HCT116 (cell line): ENCODE measurements at regions not wholly inside any gene's neighbourhood (a gene's known extent, or its start where the extent isn't known, plus 50 kb on each side); places are given as distances from the start of the nearest gene placed in this dataset.

Experiments
- ATAC-seq: fragments of 200-7000 bp; cut with Tn5 transposase; 2 replicates; pipeline ENCODE4 v1.9.1; 2020; ENCODE audit warnings: mild to moderate bottlenecking, moderate library complexity
- BruUV-seq: library from RNA; stranded (reverse); fragments of 400-500 nt; replicated peaks from 2 replicates; lab custom pipeline; 2021; lab: Mats Ljungman, UMichigan
- CTCF ChIA-PET: fragments of 300-600 bp; sonication (Branson Sonifier 250); formaldehyde crosslinking; loops from one replicate; lab custom pipeline; 2021; ENCODE audit warnings: antibody characterized with exemption; lab: Charles Lee
- POLR2A ChIA-PET: fragments of 300-600, 350-600 bp; sonication (Branson Sonifier 250); formaldehyde crosslinking; loops from one replicate; lab custom pipeline; 2021; ENCODE audit warnings: antibody characterized with exemption; lab: Charles Lee
- RAD21 ChIA-PET, 2 experiments: fragments of 300-600 bp; sonication (Branson Sonifier 250); formaldehyde crosslinking; loops; one replicate each; lab custom pipeline; 2023; ENCODE audit warnings: low total read pairs in 2 of 2; ENCODE audit not compliant: uncharacterized antibody in 2 of 2, unreplicated experiment in 2 of 2, low non-redundant PET in 1 of 2; lab: Charles Lee
- DNase-seq: peaks from one replicate; pipeline ENCODE4 v3.0.0-alpha.2; 2010; ENCODE audit warnings: low read depth, low spot score
- H2AFZ ChIP-seq: fragments of 200-600 bp; shearing (Covaris generic), sonication (generic); 2 replicates; pipeline ENCODE4 v1.6.1; 2017; ENCODE audit warnings: low read depth, mixed run types, mixed read lengths, antibody characterized with exemption, low read length; ENCODE audit not compliant: poor library complexity, severe bottlenecking
- H3K27ac ChIP-seq: 2 replicates; pipeline ENCODE4 v1.5.1; 2012; ENCODE audit warnings: low read depth, low read length
- H3K27me3 ChIP-seq: fragments of 200-600 bp; sonication (generic); 2 replicates; pipeline ENCODE4 v1.6.1; 2016; ENCODE audit warnings: mixed run types, low read length, mixed read lengths; ENCODE audit not compliant: insufficient read depth
- H3K36me3 ChIP-seq, 2 experiments: fragments of 200-500 bp in 1 of 2; fragments of 200-600 bp in 1 of 2; sonication (Bioruptor generic) in 1 of 2; sonication (generic) in 1 of 2; 2 replicates each; pipeline versions ENCODE4 v1.5.1 to v1.6.1; 2014 to 2016; ENCODE audit warnings: low read length in 2 of 2, inconsistent platforms in 1 of 2, mixed read lengths in 1 of 2, mixed run types in 1 of 2; ENCODE audit not compliant: insufficient read depth in 2 of 2, control insufficient read depth in 1 of 2
- H3K4me1 ChIP-seq, 2 experiments: fragments of 200-600 bp in 1 of 2; sonication (generic) in 1 of 2; 2 replicates each; pipeline versions ENCODE4 v1.5.1 to v1.6.1; 2012 to 2017; ENCODE audit warnings: low read length in 2 of 2, inconsistent platforms in 1 of 2, mild to moderate bottlenecking in 1 of 2, mixed read lengths in 1 of 2, mixed run types in 1 of 2, moderate library complexity in 1 of 2; ENCODE audit not compliant: insufficient read depth in 2 of 2, control insufficient read depth in 1 of 2
- H3K4me2 ChIP-seq: fragments of 200-600 bp; sonication (generic); 2 replicates; pipeline ENCODE4 v1.6.1; 2017; ENCODE audit warnings: mixed run types, low read length, mixed read lengths
- H3K4me3 ChIP-seq, 2 experiments: fragments of 200-600 bp in 1 of 2; sonication (generic) in 1 of 2; replicated peaks in 1 of 2; 2 replicates each; pipeline ENCODE4 v1.5.1; 2011 to 2016; ENCODE audit warnings: low read length in 2 of 2, control low read depth in 1 of 2, low read depth in 1 of 2, mild to moderate bottlenecking in 1 of 2, mixed read lengths in 1 of 2, mixed run types in 1 of 2
- H3K79me2 ChIP-seq: fragments of 200-600 bp; sonication (generic); 2 replicates; pipeline ENCODE4 v1.6.1; 2017; ENCODE audit warnings: mild to moderate bottlenecking, mixed run types, low read length, moderate library complexity, mixed read lengths; ENCODE audit not compliant: insufficient read depth
- H3K9ac ChIP-seq: fragments of 200-600 bp; sonication (generic); 2 replicates; pipeline ENCODE4 v1.6.1; 2016; ENCODE audit warnings: low read length, mixed read lengths
- H3K9me2 ChIP-seq: fragments of 200-600 bp; sonication (generic), shearing (Covaris generic); 2 replicates; pipeline ENCODE4 v1.6.1; 2017; ENCODE audit warnings: mixed run types, mild to moderate bottlenecking, moderate library complexity; ENCODE audit not compliant: insufficient read depth
- H3K9me3 ChIP-seq, 2 experiments: fragments of 200-500 bp in 1 of 2; fragments of 200-600 bp in 1 of 2; sonication (Bioruptor generic) in 1 of 2; sonication (generic) in 1 of 2; 2 replicates each; pipeline ENCODE4 v1.6.1; 2014 to 2017; ENCODE audit warnings: low read length in 2 of 2, mixed read lengths in 2 of 2, inconsistent platforms in 1 of 2, low read depth in 1 of 2, mild to moderate bottlenecking in 1 of 2, mixed run types in 1 of 2, moderate library complexity in 1 of 2; ENCODE audit not compliant: control insufficient read depth in 1 of 2, insufficient read depth in 1 of 2
- H4K20me1 ChIP-seq: fragments of 200-600 bp; sonication (generic), shearing (Covaris generic); 2 replicates; pipeline ENCODE4 v1.6.1; 2017; ENCODE audit warnings: mixed run types, mild to moderate bottlenecking, moderate library complexity; ENCODE audit not compliant: insufficient read depth
- ATF3 ChIP-seq: IDR thresholded peaks from 2 replicates; pipeline ENCODE4 v1.6.1; 2012
- CBX3 ChIP-seq: IDR thresholded peaks from 2 replicates; pipeline ENCODE4 v1.6.1; 2012; ENCODE audit warnings: low read depth
- CTCF ChIP-seq, 3 experiments: fragments of 200-600 bp in 1 of 3; sonication (generic) in 1 of 3; IDR thresholded peaks in 2 of 3; conservative IDR thresholded peaks in 1 of 3; 2 replicates each; pipeline ENCODE4 v1.5.1; 2012 to 2017; ENCODE audit warnings: low read depth in 2 of 3, low read length in 2 of 3, antibody characterized with exemption in 1 of 3, borderline replicate concordance in 1 of 3, control low read depth in 1 of 3, mild to moderate bottlenecking in 1 of 3, mixed read lengths in 1 of 3, mixed run types in 1 of 3, moderate library complexity in 1 of 3; ENCODE audit not compliant: insufficient read depth in 1 of 3
- EGR1 ChIP-seq: IDR thresholded peaks from 2 replicates; pipeline ENCODE4 v1.6.1; 2012; ENCODE audit warnings: low read depth
- ELF1 ChIP-seq: IDR thresholded peaks from 2 replicates; pipeline ENCODE4 v1.6.1; 2012; ENCODE audit warnings: low read depth, borderline replicate concordance
- EZH2 ChIP-seq: fragments of 200-600 bp; sonication (generic); IDR thresholded peaks from 2 replicates; pipeline ENCODE4 v1.6.1; 2017; ENCODE audit warnings: antibody characterized with exemption, mixed run types
- EZH2phosphoT487 ChIP-seq: fragments of 200-600 bp; IDR thresholded peaks from 2 replicates; pipeline ENCODE4 v1.6.1; 2018; ENCODE audit warnings: antibody characterized with exemption, borderline replicate concordance
- POLR2A ChIP-seq: IDR thresholded peaks from 2 replicates; pipeline ENCODE4 v1.7.0; 2011; ENCODE audit warnings: borderline replicate concordance; ENCODE audit not compliant: insufficient read depth, insufficient read length; ENCODE audit errors: extremely low read depth
- POLR2AphosphoS5 ChIP-seq: IDR thresholded peaks from 2 replicates; pipeline ENCODE4 v1.6.1; 2011; ENCODE audit warnings: mild to moderate bottlenecking, low read depth, low read length, moderate library complexity
- RAD21 ChIP-seq: IDR thresholded peaks from 2 replicates; pipeline ENCODE4 v1.6.1; 2012; ENCODE audit warnings: low read depth, mild to moderate bottlenecking
- REST ChIP-seq: IDR thresholded peaks from 2 replicates; pipeline ENCODE4 v1.6.1; 2012; ENCODE audit warnings: low read depth
- SIN3A ChIP-seq: IDR thresholded peaks from 2 replicates; pipeline ENCODE4 v1.6.1; 2012; ENCODE audit warnings: low read depth
- SP1 ChIP-seq: IDR thresholded peaks from 2 replicates; pipeline ENCODE4 v1.6.1; 2012; ENCODE audit warnings: low read depth
- TCF7L2 ChIP-seq: IDR thresholded peaks from 2 replicates; pipeline ENCODE4 v1.7.0; 2011; ENCODE audit warnings: borderline replicate concordance, inconsistent platforms; ENCODE audit not compliant: insufficient read depth, insufficient read length; ENCODE audit errors: extremely low read depth
- YY1 ChIP-seq: IDR thresholded peaks from 2 replicates; pipeline ENCODE4 v1.6.1; 2011; ENCODE audit warnings: low read length, low read depth, moderate library complexity, mild to moderate bottlenecking; ENCODE audit not compliant: insufficient replicate concordance; ENCODE audit errors: extremely low read depth
- ZBTB33 ChIP-seq: IDR thresholded peaks from 2 replicates; pipeline ENCODE4 v1.6.1; 2011; ENCODE audit warnings: mild to moderate bottlenecking, low read length, moderate library complexity; ENCODE audit not compliant: insufficient replicate concordance; ENCODE audit errors: extremely low read depth
- ZFX ChIP-seq: fragments of 450-650 bp; IDR thresholded peaks from 2 replicates; pipeline ENCODE4 v1.6.1; 2017
- intact Hi-C: fragments of 100-400 bp; cut with micrococcal nuclease; formaldehyde crosslinking; loops from 2 replicates; pipeline ENCODE4 v1.10.0; 2022
- TF ChIP-seq, protein P1 (sequence below): IDR thresholded peaks from 2 replicates; pipeline ENCODE4 v1.6.1; 2012

- H3K27ac ChIP-seq = no peak overlapping the region
- H3K79me2 ChIP-seq = no peaks in the 10 kb centered on the region
- no peaks in the 10 kb centered on the region for H4K20me1 ChIP-seq
- H3K4me2 ChIP-seq = no peak overlapping the region
- no peaks in the 10 kb centered on the region for H3K27me3 ChIP-seq
- ATAC-seq (no peak), DNase-seq (no peak)
- RAD21 ChIA-PET = no interaction called here
- H3K9ac ChIP-seq = no peak overlapping the region
- H3K4me1 ChIP-seq = no peaks in the 10 kb centered on the region
- CTCF ChIA-PET = no interaction called here
- intact Hi-C loops = no loop called here
- TF ChIP-seq CBX3 (no peak), TCF7L2 (no peak), YY1 (no peak), POLR2AphosphoS5 (no peak), EZH2 (no peak), ATF3 (no peak), ELF1 (no peak), SIN3A (no peak), ZFX (no peak), ZBTB33 (no peak), SP1 (no peak), EZH2phosphoT487 (no peak), REST (no peak), EGR1 (no peak), RAD21 (no peak), CTCF (IDR thresholded peaks at IDR 0.05 in 2 of 3, conservative IDR thresholded peaks at IDR 0.05 in 1 of 3; ENCODE audit: borderline replicate concordance in 1 of 3, insufficient read depth in 1 of 3, low read depth in 2 of 3, low read length in 2 of 3) (no peak), POLR2A (no peak)
- TF ChIP-seq, protein P1, sequence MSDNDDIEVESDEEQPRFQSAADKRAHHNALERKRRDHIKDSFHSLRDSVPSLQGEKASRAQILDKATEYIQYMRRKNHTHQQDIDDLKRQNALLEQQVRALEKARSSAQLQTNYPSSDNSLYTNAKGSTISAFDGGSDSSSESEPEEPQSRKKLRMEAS = no peak
- no peak overlapping the region for H3K4me3 ChIP-seq
- H3K36me3 ChIP-seq = no peaks in the 10 kb centered on the region
- POLR2A ChIA-PET = no interaction called here
- H3K9me3 ChIP-seq = no peaks in the 10 kb centered on the region
- BruUV-seq = no TSS peak
- H3K9me2 ChIP-seq = no peaks in the 10 kb centered on the region
- H2AFZ ChIP-seq = no peak overlapping the region
Measured at GRCh38 chr2:188851826-188852225, 122.3 kb upstream of the COL3A1 start.
